ENCODE measurements at regions not wholly inside any gene's neighbourhood (a gene's known extent, or its start where the extent isn't known, plus 50 kb on each side); places are given as distances from the start of the nearest gene placed in this dataset.

DNA sequence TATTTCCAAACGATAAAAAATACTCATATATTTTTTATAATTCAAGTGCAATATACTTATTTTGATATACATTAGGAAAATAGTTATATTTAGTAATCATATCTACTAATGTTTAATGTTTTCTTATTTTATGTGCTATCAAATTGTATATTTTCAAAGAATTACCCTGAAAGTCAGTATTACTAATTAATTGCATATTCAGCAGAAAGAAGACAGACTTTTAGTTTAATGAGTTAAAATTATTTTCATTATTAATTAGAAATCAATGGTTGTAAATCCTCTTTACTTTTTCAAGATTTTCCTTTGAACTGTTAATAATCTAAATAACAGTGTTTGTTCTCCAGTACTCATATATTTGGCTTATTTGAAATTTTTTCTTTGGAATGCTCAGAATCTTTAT is 181.3 kb upstream of the NDST4 start:
- TF ChIP-seq POLR2AphosphoS5 (IDR thresholded peaks at IDR 0.05; ENCODE audit: low read depth, low read length), result no peak
- TF ChIP-seq TAF1 (IDR thresholded peaks at IDR 0.05; ENCODE audit: low read depth, low read length), result no peak

Data from GM12891 (cell line).